RWPE1 (cell line): ENCODE measurements at regions not wholly inside any gene's neighbourhood (a gene's known extent, or its start where the extent isn't known, plus 50 kb on each side); places are given as distances from the start of the nearest gene placed in this dataset.
"Not testable (repeated sequence)": the region's sequence is repeated elsewhere in the genome, so short reads cannot be mapped to it uniquely, and the experiment has no call there.

Source experiments
- CTCF ChIA-PET: fragments of 350-600 bp; sonication (Branson Sonifier 250); formaldehyde crosslinking; extraction: SDS; loops from one replicate; lab custom pipeline; 2021; lab: Yijun Ruan, JAX
- POLR2A ChIA-PET: fragments of 400-600 bp; formaldehyde crosslinking; extraction: SDS; loops from one replicate; lab custom pipeline; 2020; ENCODE audit warnings: antibody characterized with exemption; ENCODE audit not compliant: low non-redundant PET; lab: Yijun Ruan, JAX
- DNase-seq: peaks from one replicate; pipeline ENCODE4 v3.0.0; 2012; ENCODE audit warnings: low spot score
- H3K27ac ChIP-seq: fragments of 450-650 bp; 2 replicates; pipeline ENCODE4 v1.5.1; 2017
- CTCF ChIP-seq: fragments of 450-650 bp; conservative IDR thresholded peaks from 2 replicates; pipeline ENCODE4 v1.5.1; 2017; ENCODE audit warnings: low read depth, mild to moderate bottlenecking

GRCh38 chr5:118397236-118397635, 591.1 kb downstream of the DTWD2 start:
- no peak for TF ChIP-seq CTCF
- POLR2A ChIA-PET, result no interaction called here
- DNase-seq, result no peak
- no peak overlapping the region for H3K27ac ChIP-seq
- CTCF ChIA-PET, result no interaction called here

GRCh38 chr5:118392491-118392890, 595.9 kb downstream of the DTWD2 start:
- CTCF ChIA-PET, result interaction anchor here (0.6 kb wide), 1 partner anchor 569 kb away, joined by 3 read pairs; no protein-coding TSS in a partner anchor

GRCh38 chr5:118382931-118383330, 605.4 kb downstream of the DTWD2 start:
- POLR2A ChIA-PET, CTCF ChIA-PET, DNase-seq, H3K27ac ChIP-seq: not testable (repeated sequence)

More at GRCh38 chr5:118392491-118392890, 595.9 kb downstream of the DTWD2 start:
- POLR2A ChIA-PET, result no interaction called here
- no peak for DNase-seq
- no peak for TF ChIP-seq CTCF
- no peak overlapping the region for H3K27ac ChIP-seq

- no peak for DNase-seq
- POLR2A ChIA-PET, result no interaction called here
- TF ChIP-seq CTCF, result no peak
- no peak overlapping the region for H3K27ac ChIP-seq
- CTCF ChIA-PET, result no interaction called here
These were observed 608.9 kb downstream of the DTWD2 start for GRCh38 chr5:118379470-118379869.

GRCh38 chr5:118378959-118379358, 609.4 kb downstream of the DTWD2 start:
- CTCF ChIA-PET, result interaction anchor here (0.6 kb wide), 1 partner anchor 1348 kb away, joined by 4 read pairs; no protein-coding TSS in a partner anchor

GRCh38 chr5:118377420-118377819, 610.9 kb downstream of the DTWD2 start:
- no peak for TF ChIP-seq CTCF
- DNase-seq, result no peak
- H3K27ac ChIP-seq, result no peak overlapping the region
- CTCF ChIA-PET, result no interaction called here
- POLR2A ChIA-PET, result no interaction called here

More at GRCh38 chr5:118378959-118379358, 609.4 kb downstream of the DTWD2 start:
- DNase-seq, result no peak
- POLR2A ChIA-PET, result no interaction called here
- no peak overlapping the region for H3K27ac ChIP-seq
- no peak for TF ChIP-seq CTCF

GRCh38 chr5:118371973-118372831, 616.1 kb downstream of the DTWD2 start:
- DNase-seq, result no peak
- POLR2A ChIA-PET, result no interaction called here
- TF ChIP-seq CTCF, result no peak
- CTCF ChIA-PET, result no interaction called here
- H3K27ac ChIP-seq, result no peak overlapping the region
